ENCODE measurements at regions not wholly inside any gene's neighbourhood (a gene's known extent, or its start where the extent isn't known, plus 50 kb on each side); places are given as distances from the start of the nearest gene placed in this dataset.

DNA sequence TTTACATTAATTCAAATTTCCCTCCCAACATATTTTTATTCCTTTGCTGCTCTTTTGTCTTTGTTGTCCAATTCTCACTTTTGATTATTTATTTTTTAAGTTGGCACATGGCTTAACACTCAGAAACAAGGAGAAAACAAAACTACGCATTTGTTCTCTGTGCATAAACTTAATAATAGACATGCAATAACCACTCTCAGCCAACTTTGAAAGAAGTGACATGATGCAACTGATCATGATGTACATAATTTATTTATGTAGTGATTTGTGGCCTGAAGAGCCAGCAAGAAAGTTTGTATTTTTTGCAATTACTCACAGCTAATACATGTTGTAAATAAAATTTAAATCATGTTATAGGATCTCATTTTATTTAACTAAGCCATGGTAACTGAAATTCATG is 942.8 kb upstream of the PIK3C3 start:
- DNase-seq, result no peak

DNA sequence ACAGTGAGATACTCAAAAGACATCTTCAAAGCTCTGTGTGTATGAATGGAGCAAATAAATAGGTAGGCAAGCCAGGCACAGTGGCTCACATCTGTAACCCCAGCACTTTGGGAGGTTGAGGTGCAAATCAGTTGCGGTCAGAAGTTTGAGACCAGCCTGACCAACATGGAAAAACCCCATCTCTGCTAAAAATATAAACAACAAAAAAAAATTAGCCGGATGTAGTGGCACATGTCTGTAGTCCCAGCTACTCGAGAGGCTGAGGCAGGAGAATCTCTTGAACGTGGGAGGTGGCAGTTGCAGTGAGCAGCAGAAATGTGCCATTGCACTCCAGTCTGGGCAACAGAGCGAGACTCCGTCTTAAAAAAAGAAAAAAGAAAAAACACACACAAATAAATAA is 945.1 kb upstream of the PIK3C3 start:
- DNase-seq, result no peak

DNA sequence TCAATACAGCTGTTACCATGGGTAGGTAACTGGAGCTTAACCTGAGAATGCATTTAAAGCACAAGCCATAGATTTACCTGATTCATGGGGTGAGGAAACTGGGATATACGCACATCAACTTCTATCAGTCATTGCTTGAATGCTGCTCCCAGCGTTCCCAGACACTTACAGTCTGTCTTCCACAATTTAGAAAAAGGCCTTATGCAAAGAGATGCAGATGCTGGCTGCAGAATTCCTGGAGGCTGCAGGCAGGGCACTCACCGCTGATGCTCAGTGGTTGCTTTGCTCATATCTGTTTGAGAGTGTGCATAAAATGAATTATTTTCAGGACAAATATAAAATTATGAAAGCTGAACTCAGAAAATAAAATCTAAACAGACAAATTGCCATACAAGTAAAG is 950.7 kb upstream of the PIK3C3 start:
- DNase-seq, result no peak

DNA sequence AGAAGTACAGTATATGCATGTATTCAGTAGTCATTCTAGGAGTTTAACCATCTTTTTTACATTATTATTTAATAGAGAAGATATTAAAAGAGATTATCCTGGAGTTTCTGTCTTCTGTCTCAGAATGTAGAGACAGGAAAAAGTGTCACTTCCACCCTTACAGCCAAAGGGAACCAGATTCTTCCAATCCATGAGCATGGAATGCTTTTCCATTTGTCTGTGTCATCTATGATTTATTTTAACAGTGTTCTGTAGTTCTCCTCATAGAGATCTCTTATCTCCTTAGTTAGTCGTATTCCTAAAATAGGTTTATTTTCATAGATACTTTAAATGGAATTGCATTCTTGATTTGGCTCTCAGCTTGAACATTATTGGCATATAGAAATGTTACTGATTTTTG is 959.5 kb upstream of the PIK3C3 start:
- no peak for DNase-seq

DNA sequence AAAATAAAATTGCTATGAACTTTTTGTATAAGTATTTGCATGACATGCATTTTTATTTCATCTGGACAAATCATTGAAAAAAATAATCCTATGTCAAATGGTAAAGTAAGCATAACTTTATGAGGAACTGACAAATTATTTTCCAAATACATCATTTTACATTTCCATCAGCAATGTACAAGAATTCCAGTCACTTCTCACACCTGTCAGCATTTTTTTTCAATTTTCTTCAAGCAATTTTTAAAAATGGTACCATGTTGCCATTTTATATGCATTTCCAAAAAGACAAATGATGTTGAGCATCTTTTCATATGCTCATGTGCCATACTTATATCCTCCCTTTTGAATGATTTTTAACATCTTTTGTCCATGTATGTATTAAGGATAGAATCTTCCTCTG is 961.7 kb upstream of the PIK3C3 start:
- DNase-seq, result no peak

DNA sequence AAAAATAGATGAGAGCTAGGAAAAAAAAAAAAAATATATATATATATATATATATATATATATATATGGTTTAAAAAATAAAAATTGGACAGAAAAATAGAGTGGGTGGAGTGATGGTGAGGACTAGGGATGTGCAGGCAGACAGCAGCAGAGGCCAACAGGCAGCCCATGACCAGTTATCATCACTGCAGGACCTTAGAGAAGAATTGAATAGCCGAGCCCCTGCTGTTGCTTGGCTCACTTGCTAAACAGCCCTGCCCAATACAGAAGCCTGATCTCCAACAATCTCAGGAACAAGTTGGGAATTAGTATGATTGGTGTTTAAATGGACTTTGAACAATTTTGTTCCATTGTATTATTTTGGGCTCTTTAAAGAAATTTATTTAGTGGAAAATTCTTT is 967.5 kb upstream of the PIK3C3 start:
- no peak for DNase-seq

DNA sequence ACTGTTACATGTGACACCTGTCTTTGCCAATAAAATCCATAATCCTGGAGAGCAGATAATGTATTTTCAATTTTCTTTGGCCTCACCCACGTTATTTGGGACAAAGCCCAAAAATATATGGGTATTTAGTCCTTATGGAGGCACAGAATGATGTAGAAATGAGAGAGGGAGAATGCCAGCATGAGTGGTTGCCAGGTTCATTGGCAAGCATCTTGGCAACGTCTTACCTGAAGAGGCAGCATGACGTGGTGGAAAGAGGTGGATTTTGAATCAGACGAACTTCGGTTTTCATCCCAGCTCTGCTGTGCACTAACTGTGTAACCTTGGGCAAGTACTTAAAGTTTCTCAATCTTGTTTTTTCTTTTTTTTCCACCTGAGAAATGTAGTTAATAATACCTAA is 969.6 kb upstream of the PIK3C3 start:
- no peak for DNase-seq

DNA sequence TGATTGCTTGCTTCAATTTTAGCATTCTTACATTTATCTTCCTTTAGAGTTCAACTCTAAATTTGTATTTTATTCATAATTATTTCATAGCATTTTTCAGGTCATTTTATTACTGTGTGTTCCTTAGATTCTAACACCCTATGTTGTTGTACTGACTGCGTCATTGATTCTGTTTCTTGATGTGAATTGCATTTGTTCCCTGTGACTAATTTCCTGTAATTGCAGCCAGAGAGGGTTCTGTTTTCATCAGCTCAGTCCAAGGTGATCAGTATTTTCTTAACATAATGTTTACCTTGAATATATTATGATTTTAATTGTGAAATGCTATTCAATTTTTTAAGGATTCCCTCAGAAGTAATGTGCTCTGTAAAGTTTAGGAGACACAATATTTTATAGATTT is 970.2 kb upstream of the PIK3C3 start:
- DNase-seq, result no peak

DNA sequence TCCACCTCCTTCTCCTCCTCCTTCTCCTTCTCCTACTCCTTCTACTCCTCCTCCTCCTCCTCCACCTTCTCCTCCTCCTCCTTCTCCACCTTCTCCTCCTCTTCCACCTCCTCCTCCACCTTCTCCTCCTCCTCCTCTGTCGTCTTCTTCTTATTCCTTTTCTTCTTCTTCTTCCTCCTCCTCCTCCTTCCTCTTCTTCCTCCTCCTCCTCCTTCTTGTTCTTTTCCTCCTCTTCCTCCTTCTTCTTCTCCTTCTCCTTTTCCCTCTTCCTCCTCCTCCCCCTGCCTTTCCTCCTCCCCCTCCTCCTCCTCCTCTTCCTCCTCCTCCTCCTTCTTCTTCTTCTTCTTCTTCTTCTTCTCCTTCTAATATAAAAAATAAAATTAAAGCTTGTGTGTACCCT is 971.2 kb upstream of the PIK3C3 start:
- no peak for DNase-seq

DNA sequence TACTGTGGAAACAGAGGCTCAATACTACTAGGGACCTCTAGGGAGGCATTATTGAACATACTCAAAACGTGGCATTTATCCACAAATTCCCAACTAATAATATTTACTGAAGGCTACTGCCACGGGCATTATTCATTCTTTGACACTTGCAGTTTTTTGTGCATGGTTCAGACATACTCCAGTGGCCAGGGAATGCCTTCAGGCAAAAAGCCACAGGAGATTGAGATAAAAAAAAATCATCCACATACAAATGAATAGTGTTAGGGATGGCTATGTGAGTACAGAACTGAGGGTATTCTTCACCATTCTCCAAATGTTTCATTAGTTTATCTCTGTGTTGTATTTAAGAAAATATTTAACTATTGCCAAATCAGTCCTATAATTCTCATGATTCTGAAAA is 974.9 kb upstream of the PIK3C3 start:
- DNase-seq, result no peak

DNA sequence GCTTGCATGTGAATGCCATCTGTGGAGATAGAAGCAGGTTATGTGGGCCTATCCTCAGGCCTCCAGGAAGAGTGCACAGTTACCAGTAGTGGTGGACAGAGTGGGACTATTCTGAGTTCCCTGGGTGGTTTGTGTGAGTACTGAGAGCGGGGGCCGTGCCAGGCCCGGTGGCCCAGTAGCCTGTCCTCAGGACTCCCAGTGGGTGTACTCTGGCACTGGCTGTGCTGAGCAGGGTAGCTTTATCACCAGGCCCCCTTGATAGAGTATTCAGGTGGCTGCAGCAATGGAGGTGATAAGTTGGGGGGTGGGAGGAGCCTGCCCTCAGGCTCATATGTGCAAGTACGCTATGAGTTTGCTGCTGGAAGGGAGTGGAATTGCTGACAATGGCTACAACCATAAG is 979.0 kb upstream of the PIK3C3 start:
- no peak for DNase-seq

DNA sequence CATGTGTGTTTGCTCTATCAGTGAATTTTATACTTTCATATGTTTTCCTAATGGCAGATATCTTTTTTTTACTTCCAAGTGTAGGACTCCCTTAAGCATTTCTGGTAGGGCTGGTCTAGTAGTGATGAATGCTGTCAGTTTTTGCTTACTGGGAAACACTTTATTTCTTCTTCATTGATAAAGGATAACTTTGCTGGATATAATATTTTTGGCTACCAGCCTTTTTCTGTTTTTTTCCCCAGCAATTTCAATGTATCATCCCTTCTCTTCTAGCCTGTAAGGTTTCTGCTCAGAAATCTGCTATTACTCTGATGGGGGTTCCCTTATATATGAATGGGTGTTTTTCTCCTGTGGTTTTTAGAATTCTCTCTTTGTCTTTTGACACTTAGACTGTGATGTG is 980.6 kb upstream of the PIK3C3 start:
- DNase-seq, result no peak

DNA sequence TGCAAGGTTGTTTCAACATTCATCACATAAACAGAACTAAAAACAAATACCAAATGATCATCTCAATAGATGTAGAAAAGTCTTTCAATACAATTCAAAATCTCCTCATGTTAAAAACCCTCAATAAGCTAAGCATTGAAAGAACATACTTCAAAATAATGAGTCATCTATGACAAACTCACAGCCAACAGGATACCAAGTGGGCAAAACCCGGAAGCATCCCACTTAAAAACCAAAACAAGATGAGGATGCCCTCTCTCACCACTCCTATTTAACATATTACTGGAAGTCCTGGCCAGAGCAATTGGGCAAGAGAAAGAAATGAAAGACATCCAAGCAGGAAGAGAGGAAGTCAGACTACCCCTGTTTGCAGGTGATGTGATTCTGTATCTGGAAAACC is 992.2 kb upstream of the PIK3C3 start:
- no peak for DNase-seq

DNA sequence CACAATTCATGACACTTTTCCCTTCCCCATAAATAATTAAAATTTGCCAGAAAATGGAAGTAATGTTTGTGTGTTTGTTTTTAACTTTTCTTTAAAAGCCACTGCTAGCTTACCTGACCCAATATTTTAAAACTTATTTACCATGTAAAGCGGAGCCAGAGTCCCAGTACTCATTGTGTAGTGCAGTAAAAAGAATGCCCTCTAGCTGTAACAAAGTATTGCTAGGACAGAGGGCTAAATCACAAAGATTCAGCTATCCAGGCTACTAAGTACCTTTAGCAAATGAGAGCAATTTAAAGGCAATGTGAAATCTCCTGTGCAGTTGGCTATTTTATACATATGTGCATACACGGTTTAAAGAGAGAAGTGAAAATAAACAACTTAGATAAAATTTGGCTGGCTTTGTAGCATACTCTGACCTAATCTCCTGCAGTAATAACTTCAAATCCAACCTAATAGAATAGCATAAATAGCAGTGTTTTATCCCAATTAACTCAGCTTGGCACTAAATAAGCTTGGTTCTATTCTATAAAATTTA is 997.4 kb upstream of the PIK3C3 start:
- no peak for DNase-seq

DNA sequence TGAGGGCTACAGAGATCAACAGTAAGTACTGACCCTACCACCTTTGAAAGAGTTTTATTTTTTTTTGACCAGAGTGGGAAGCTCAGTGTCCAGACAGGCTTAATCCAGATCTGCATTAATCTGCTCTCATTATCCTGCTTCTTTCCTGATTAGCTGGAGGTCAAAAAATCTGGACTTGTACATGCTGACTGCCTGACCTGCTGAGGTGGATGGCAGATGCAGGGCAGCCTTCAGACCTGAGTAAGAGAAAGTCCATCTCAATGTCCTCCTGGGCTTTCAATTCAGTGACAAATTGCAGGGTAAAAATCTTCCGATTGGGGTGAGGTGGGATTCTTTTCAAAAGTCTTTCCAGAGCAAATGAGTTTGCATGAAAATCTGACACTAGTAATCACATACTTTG is 998.8 kb upstream of the PIK3C3 start:
- no peak for DNase-seq

DNA sequence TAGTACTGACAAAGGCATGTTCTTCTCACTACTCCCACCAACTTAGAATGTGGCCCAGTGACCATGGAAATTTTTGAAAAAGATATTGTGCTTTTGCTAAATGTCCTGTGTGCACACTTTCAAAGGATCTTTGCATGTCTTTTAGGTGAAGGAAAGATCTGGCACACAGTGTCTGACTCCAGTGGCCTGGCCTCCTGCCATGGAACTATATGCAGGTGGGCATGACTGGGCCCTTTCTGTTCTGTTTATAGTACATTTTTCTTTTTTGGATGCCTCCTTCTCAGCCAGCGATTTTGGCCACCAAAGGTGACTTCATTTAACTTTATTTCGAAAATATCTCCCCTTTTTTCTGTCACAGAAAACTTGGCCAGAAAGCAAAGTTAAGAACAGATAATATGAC is 999.7 kb upstream of the PIK3C3 start:
- no peak for DNase-seq

DNA sequence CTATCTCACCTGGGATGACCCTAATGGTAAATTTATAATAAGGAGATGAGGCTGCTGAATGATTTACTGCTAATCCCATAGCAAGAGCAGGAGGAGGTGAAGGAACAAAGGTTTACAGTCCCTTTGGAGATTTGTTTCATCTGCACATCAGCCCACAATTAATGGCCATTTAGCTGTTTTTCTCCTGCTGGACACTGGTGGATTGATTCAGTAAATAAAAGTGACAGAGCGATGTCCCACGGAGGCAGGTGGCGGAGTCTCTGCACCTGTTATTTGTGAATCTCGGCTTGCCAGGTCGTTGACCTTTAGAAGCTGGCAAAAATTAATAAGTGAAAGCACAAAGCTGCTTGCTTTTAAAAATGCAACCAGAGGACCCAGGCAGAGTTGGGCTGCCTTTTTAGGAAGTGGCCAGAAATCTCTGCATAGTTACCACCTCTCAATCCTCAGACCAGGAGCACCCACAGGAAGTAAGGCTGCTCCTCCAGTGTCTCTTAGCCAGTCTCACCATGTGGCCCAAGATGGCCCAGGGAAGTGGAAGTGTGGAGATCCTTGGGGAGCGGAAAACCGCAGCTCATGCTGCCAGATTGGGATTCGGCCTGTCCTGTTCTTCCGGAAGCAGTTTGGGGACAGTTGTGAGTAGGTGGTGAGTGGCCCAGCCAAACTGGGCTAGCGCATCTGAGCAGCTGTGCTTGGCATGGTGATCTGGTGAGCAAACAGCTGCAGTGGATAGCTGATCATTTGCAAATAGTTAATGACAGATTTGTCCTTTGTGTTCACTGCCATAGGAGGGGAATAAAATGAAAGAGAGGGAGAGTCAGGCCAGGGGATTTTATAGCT is 1005.7 kb upstream of the PIK3C3 start:
- DNase-seq, result no peak

DNA sequence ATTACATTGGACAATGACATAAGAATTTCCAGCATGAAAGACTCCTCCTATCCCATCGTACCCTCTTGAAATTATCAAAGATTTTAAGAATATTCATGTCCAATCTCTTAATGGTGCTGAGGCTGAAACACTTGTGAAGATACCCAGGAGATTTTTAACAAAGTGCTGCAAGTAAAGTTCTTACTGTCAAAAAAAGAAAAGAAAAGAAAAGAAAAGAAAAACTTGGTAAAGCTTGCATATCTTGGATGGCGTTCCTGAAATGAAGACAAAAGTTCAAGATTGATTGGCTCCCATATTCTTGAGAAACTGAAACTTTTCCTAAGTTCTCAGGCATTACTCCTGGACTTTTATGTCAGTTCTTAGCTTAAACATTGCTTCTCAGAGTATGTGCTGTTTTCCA is 1010.5 kb upstream of the PIK3C3 start:
- DNase-seq, result no peak

DNA sequence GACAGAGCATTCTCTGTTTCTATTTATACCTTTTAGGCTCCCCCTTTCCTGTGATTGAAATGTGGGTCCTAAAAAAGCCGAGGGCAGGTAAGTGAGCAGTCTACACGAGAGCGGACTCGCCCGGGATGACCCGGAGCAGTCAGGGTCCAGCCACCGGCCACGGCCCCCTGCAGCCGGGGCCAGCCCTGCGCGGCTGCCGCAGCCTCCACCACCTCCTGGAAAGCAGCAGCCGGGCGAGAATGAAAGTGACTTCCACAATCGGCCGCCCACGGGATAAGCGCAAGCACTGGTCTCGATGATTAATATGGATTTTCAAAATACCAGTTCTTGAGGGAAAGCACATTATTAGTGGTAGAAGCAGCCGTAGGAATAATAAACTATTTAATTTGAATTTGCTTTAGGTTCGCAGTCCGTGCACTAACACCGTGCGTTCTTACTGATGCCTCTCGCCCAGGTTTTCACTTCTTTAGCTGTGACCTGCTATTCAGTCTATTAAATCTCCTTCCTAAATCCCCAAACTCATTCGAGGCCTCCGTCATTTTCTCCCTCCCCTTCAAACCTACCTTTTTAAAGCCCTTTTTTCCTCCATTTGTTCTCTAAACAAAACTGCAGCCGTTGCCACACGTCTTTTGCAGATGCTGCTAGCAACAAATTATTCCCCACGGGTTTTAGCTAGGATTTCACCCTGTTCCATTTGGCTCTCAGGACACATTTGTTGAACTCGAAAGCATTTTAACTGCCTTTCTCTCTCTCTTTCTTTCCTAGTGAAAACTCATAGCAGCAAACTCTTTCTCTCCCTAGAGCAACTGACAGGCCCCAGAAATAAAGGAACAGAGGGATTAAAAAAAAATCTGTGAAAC is 1015.1 kb upstream of the PIK3C3 start:
- no peak for DNase-seq

DNA sequence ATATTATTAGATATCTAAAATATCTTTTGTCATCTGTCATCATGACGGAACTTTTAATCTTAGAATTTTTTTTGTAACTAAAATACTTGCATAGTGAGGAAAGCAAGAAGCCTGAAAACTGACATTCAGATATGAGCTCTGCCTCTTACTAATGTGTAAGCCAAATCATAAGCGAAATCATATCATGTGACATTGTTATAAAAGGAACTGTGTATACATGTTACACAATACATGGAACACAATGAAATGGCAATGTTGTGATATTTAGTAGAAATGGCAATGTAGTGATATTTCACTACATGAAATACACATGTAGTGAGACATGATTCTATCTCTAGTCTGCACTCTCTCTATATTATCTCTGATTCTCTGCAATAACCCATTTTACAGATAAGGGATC is 1016.4 kb upstream of the PIK3C3 start:
- DNase-seq, result no peak

DNA sequence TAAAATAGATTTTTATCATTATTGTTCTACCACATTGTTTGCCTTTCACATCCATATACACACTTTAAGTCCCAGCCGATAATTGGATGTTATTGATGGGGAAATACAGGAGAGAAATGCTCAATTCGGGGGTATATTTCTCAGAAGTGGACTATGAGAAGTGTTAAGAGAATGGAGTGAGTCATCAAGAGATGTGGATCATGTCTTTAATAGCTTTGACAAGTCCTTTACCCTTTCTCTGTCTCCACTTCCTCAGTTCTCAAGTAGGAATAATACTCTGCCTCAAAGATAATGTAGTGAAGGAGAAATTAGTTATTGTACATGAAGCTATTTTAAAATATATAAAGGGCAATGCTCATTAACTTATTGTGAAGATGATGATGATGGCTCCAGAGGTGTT is 1017.6 kb upstream of the PIK3C3 start:
- no peak for DNase-seq

DNA sequence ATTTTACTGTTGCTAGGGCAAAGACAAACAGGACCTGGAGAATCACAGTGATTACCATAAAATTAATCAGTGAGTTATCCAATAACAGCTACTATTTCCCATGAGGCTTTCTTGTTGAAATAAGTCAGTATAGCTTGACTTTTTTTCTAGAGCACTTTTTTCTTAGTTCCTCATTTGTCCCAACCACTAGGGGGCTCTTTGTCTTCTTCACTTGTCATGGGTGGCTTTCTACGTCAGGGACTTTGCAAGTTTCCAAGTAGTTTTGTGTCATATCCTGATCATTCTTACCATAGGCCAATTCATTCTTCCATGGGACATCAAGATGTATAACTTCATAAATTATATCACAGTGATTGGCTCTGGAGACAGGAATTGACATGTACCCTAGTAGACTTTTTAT is 1019.6 kb upstream of the PIK3C3 start:
- DNase-seq, result no peak

DNA sequence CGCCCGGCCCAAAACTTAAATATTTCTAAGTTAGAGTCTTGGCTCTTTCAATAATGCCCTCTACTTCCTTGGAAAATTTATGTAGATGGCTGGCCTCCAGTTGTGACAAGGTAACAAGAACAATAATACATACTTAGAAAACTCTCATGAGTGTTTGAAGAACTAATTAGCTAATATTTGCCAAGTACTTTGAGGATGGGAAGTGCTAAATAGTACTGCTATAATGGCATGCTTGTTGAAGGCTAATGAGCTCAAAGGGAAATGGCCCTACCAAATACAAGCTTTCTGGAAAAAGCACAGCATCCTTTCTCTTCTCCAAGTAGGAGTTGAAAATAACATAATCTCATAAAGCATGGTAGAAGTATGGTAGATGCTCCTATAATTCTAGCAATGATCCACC is 1022.2 kb upstream of the PIK3C3 start:
- DNase-seq, result no peak

DNA sequence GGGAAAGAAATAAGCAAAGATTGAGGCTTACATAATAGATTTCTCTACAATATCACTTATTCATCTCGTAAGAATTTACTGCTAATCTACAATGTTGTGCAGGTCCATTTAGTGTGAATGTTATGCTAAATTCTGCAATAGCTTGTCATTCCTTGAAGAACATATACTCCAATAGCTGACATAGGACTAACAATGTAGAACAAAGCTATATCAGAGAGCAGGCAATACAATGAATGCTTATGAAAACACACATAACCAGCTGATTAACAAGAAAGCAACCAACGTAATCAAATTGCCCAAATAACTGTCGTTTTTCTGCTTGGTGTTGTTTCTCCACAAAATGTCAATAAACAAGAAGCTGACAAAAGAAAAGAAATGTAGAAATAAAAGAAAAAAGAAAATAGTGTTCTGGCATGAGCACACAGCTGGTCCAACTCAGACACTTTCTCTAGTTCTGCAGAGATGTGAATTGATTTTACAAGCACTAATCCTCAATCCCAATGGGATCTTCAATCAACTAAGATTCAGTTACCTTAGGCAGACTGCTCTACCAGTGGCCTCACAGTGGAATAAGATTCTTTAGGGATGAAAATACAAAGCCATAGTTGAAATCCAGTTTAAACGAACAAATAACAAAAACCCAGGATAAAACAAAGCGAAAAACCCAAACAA is 1024.7 kb upstream of the PIK3C3 start:
- no peak for DNase-seq

Data from NCI-H187 (cell line).